Testis (tissue), 2 donors: ENCODE measurements at regions not wholly inside any gene's neighbourhood (a gene's known extent, or its start where the extent isn't known, plus 50 kb on each side); places are given as distances from the start of the nearest gene placed in this dataset.

ENCODE experiments used
- DNase-seq: peaks from one replicate; pipeline ENCODE4 v3.0.0-alpha.2; 2019
- H3K27ac ChIP-seq, 2 donors: fragments of 200-600 bp; sonication (generic); one replicate each; pipeline ENCODE4 v1.5.1; 2019
- H3K27me3 ChIP-seq: fragments of 200-600 bp; sonication (generic); one replicate; pipeline ENCODE4 v1.5.1; 2019
- H3K36me3 ChIP-seq: fragments of 200-600 bp; sonication (generic); one replicate; pipeline ENCODE4 v1.5.1; 2017; ENCODE audit warnings: low read depth; ENCODE audit errors: missing control alignments
- H3K4me1 ChIP-seq: fragments of 200-600 bp; sonication (generic); one replicate; pipeline ENCODE4 v1.5.1; 2019
- H3K4me3 ChIP-seq, 2 donors: fragments of 200-600 bp; sonication (generic); one replicate each; pipeline ENCODE4 v1.5.1; 2017 to 2019
- H3K9me3 ChIP-seq: fragments of 200-600 bp; sonication (generic); one replicate; pipeline ENCODE4 v1.5.1; 2017
- POLR2A ChIP-seq: fragments of 450-650 bp; IDR thresholded peaks from one replicate; pipeline ENCODE4 v1.6.1; 2017; ENCODE audit warnings: antibody characterized with exemption, mild to moderate bottlenecking, moderate library complexity
- WGBS, 2 donors: methylation state at CpG; one replicate each; pipeline ENCODE4 v1.1.5; 2018; 5-methylcytosine and 5-hydroxymethylcytosine counted together
- intact Hi-C: fragments of 100-400 bp; cut with DNase I; formaldehyde crosslinking; loops from one replicate; pipeline ENCODE4 v1.15.1; 2023; ENCODE audit warnings: low total_unique reads
- TF ChIP-seq, protein P1 (sequence below), 3 experiments: fragments of 450-650 bp in 2 of 3; fragments of 200-600 bp in 1 of 3; sonication (generic) in 1 of 3; IDR thresholded peaks; one replicate each; pipeline ENCODE4 v1.5.1; 2016 to 2019; ENCODE audit warnings: antibody characterized with exemption in 3 of 3, mild to moderate bottlenecking in 2 of 3, moderate library complexity in 1 of 3

DNA sequence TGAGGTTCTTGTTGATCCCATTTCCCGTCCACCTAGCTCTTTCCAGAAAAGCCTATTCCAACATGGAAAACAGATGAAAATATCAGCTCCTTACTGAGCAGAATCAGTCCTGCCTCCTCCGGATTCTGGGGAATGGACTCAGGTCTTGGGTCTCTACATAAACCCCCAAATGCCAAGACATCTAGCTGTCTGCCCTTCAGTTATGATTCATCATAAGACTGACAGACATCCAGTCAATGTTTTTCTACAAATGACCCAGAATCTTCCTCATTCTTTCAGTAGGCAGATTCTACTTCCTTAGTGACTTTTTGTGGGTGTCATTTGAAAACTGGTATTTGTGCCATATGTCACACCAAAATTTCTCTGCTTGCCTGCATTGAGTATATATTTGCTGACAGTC is 103.0 kb upstream of the TGFBR2 start:
- intact Hi-C loops, result no loop called here
- Histone ChIP-seq H3K27me3 (no peaks in the 10 kb centered on the region), H3K27ac (no peak overlapping the region), H3K4me1 (no peaks in the 10 kb centered on the region), H3K9me3 (no peaks in the 10 kb centered on the region), H3K36me3 (no peaks in the 10 kb centered on the region), H3K4me3 (no peak overlapping the region)
- no peak for DNase-seq
- WGBS, 2 donors, result 95 to 96% methylated on average over 2 of the region's 2 CpGs
- no peak for TF ChIP-seq POLR2A
- TF ChIP-seq, protein P1, sequence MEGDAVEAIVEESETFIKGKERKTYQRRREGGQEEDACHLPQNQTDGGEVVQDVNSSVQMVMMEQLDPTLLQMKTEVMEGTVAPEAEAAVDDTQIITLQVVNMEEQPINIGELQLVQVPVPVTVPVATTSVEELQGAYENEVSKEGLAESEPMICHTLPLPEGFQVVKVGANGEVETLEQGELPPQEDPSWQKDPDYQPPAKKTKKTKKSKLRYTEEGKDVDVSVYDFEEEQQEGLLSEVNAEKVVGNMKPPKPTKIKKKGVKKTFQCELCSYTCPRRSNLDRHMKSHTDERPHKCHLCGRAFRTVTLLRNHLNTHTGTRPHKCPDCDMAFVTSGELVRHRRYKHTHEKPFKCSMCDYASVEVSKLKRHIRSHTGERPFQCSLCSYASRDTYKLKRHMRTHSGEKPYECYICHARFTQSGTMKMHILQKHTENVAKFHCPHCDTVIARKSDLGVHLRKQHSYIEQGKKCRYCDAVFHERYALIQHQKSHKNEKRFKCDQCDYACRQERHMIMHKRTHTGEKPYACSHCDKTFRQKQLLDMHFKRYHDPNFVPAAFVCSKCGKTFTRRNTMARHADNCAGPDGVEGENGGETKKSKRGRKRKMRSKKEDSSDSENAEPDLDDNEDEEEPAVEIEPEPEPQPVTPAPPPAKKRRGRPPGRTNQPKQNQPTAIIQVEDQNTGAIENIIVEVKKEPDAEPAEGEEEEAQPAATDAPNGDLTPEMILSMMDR (IDR thresholded peaks at IDR 0.05), result no peak

DNA sequence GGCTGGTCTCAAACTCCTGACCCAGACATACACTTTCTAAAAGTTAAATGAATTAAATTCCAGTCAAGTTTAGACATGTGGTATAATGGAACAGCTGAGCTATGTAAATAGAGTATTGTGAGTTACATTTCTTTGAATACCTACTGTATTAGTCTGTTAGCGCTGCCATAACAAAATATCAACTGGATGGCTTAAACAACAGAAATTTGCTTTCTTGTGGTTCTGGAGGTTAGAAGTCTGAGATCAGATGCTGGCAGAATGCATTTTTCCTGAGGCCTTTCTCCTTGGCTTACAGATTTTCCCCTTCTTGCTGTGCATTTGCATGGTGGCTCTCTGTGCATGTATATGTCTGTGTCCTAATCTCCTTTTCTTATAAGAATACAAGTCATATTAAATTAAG is 101.5 kb upstream of the TGFBR2 start:
- intact Hi-C loops, result no loop called here
- no peaks in the 10 kb centered on the region for H3K4me1 ChIP-seq
- TF ChIP-seq, protein P1 (IDR thresholded peaks at IDR 0.05), result no peak
- no peak for TF ChIP-seq POLR2A
- no peaks in the 10 kb centered on the region for H3K9me3 ChIP-seq
- no peak overlapping the region for H3K4me3 ChIP-seq
- H3K27me3 ChIP-seq, result no peaks in the 10 kb centered on the region
- WGBS, 2 donors, result 97 to 100% methylated on average over 1 of the region's 1 CpG
- no peak for DNase-seq
- no peak overlapping the region for H3K27ac ChIP-seq
- H3K36me3 ChIP-seq, result no peaks in the 10 kb centered on the region

DNA sequence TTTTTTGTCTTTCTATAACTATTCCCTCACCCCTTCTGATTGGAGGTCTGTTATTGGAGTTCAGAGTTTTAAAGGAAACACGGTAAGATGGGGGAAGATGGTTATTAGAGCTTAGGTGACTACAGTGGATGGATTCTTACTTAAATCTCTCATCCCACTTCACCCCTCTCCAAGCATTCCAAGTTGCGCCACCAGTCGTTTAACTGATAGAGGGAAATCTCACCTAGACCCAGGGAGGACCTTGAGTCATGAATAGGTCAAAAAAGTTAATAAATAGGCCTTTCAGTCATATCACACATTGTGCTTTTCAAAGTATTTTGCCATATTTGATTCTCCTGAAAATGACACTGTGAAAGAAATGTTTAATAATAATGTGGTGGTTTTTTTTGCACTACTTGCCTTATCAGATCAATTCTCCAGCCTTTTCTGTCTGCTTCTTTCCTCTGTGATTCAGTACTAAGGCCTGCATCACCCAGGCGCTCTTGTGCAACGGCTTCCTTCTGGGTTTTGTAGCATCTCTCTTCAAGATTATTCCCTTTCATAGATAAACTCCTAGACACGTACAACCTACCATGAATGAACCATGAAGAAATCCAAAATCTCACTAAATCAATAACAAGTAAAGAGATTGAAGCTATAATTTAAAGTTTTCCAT is 100.4 kb upstream of the TGFBR2 start:
- no peak for TF ChIP-seq POLR2A
- TF ChIP-seq, protein P1 (IDR thresholded peaks at IDR 0.05), result no peak
- WGBS, 2 donors, result 83 to 85% methylated on average over 6 of the region's 6 CpGs
- H3K4me1 ChIP-seq, result no peaks in the 10 kb centered on the region
- no peaks in the 10 kb centered on the region for H3K27me3 ChIP-seq
- no peaks in the 10 kb centered on the region for H3K36me3 ChIP-seq
- no peak overlapping the region for H3K4me3 ChIP-seq
- H3K27ac ChIP-seq, result no peak overlapping the region
- no peaks in the 10 kb centered on the region for H3K9me3 ChIP-seq
- intact Hi-C loops, result no loop called here
- no peak for DNase-seq

DNA sequence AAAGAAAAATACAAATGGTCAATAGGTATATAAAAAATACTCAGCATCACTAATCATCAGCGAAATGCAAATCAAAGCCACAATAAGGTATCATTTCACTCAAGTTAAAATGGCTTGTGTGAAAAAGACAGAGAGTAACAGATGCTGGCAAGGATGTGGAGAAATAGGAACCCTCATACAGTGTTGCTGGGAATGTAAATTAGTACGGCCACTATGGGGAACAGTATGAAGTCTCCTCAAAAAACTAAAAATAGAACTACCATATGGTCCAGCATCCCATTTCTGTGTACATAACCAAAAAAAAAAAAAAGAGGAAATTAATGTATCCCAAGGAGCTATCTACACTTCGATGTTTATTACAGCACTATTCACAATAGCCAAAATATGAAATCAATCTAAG is 98.1 kb upstream of the TGFBR2 start:
- intact Hi-C loops, result no loop called here
- DNase-seq, result no peak
- Histone ChIP-seq H3K9me3 (no peaks in the 10 kb centered on the region), H3K27me3 (no peaks in the 10 kb centered on the region), H3K4me3 (no peak overlapping the region), H3K36me3 (no peaks in the 10 kb centered on the region), H3K4me1 (no peaks in the 10 kb centered on the region), H3K27ac (no peak overlapping the region)
- TF ChIP-seq, protein P1 (IDR thresholded peaks at IDR 0.05), result no peak
- TF ChIP-seq POLR2A, result no peak
- WGBS, 2 donors, result 77 to 89% methylated on average over 3 of the region's 3 CpGs

DNA sequence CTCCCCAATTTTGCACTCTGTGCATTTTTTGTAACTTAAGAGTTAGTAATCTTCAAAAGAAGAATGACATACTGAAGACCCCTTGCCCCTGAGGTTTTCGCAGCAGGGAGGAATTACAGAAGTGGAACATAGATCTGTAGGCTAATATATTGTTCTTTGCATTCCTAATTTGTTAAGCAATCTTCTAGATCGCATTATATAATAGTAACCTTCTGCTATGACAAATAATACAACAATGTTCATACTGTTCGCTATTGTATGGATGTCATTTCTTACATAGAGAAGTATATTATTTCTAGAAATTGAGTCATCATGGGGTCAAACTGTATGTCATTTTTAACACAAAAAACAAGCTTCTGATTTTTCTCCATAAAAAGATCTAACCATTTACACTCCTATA is 95.8 kb upstream of the TGFBR2 start:
- Histone ChIP-seq H3K27me3 (no peaks in the 10 kb centered on the region), H3K4me3 (no peak overlapping the region), H3K9me3 (no peaks in the 10 kb centered on the region), H3K27ac (no peak overlapping the region), H3K36me3 (no peaks in the 10 kb centered on the region), H3K4me1 (no peaks in the 10 kb centered on the region)
- TF ChIP-seq, protein P1 (IDR thresholded peaks at IDR 0.05), result no peak
- TF ChIP-seq POLR2A, result no peak
- intact Hi-C loops, result no loop called here
- WGBS, 2 donors, result 89 to 93% methylated on average over 3 of the region's 3 CpGs
- no peak for DNase-seq
